ENCODE measurements at regions not wholly inside any gene's neighbourhood (a gene's known extent, or its start where the extent isn't known, plus 50 kb on each side); places are given as distances from the start of the nearest gene placed in this dataset.

- Histone ChIP-seq H3K9me3 (ENCODE audit: control insufficient read depth, insufficient read depth, low read depth, low read length) (no peaks in the 10 kb centered on the region), H3K4me1 (ENCODE audit: control insufficient read depth, extremely low read depth, insufficient read depth, low read length) (no peaks in the 10 kb centered on the region), H3K4me2 (ENCODE audit: extremely low read depth, insufficient read depth, low read length) (peak overlapping the region; percentile 49), H3K79me2 (ENCODE audit: control insufficient read depth, insufficient read depth, low read length) (no peaks in the 10 kb centered on the region), H3K9ac (ENCODE audit: insufficient read depth, low read length) (no peak overlapping the region), H2AFZ (ENCODE audit: low read length) (peak overlapping the region; percentile 68), H4K20me1 (ENCODE audit: control insufficient read depth, extremely low read depth, insufficient read depth, low read length) (no peaks in the 10 kb centered on the region), H3K27me3 (ENCODE audit: control insufficient read depth, insufficient read depth, low read length) (no peaks in the 10 kb centered on the region), H3K36me3 (ENCODE audit: control insufficient read depth, insufficient read depth, low read length) (no peaks in the 10 kb centered on the region), H3K27ac (ENCODE audit: insufficient read depth, low read length) (no peak overlapping the region), H3K4me3 (replicated peaks in 1 of 4; ENCODE audit: control extremely low read depth in 1 of 4, insufficient read depth in 1 of 4, low read depth in 3 of 4, low read length in 4 of 4) (no peak overlapping the region)
- no peak for TF ChIP-seq EZH2 (IDR thresholded peaks at IDR 0.05; ENCODE audit: low read length, missing control alignments)
- TF ChIP-seq, protein P1, sequence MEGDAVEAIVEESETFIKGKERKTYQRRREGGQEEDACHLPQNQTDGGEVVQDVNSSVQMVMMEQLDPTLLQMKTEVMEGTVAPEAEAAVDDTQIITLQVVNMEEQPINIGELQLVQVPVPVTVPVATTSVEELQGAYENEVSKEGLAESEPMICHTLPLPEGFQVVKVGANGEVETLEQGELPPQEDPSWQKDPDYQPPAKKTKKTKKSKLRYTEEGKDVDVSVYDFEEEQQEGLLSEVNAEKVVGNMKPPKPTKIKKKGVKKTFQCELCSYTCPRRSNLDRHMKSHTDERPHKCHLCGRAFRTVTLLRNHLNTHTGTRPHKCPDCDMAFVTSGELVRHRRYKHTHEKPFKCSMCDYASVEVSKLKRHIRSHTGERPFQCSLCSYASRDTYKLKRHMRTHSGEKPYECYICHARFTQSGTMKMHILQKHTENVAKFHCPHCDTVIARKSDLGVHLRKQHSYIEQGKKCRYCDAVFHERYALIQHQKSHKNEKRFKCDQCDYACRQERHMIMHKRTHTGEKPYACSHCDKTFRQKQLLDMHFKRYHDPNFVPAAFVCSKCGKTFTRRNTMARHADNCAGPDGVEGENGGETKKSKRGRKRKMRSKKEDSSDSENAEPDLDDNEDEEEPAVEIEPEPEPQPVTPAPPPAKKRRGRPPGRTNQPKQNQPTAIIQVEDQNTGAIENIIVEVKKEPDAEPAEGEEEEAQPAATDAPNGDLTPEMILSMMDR (conservative IDR thresholded peaks at IDR 0.05 in 1 of 2, IDR thresholded peaks at IDR 0.05 in 1 of 2; ENCODE audit: low read depth in 1 of 2, low read length in 2 of 2), result no peak
- peak; percentile 45 to 71 for DNase-seq (ENCODE audit: low read depth in 2 of 2)
Measured at GRCh38 chr2:196263181-196263747, 91.9 kb upstream of the STK17B start.

DNA sequence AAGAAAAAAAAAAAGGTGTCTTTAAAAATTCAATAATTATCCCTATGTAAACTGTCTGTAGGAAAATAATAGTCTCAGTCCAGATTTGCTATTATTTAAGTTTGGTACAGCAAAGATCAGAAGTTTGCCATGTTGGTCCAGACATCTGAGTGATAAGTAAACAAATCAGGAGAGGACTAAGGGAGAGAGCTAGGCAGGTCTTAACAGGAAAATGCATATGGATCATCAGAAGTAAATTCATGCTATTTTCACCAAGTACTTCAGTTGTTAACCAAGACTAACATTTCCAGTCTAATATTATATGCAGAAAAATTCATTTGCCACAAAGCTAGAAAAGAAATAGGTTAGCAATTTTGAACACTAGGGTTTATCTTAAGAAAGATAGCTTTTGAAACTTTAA, 95.0 kb upstream of the STK17B start:
- TF ChIP-seq, protein P1 (conservative IDR thresholded peaks at IDR 0.05 in 1 of 2, IDR thresholded peaks at IDR 0.05 in 1 of 2; ENCODE audit: low read depth in 1 of 2, low read length in 2 of 2), result no peak
- no peak for TF ChIP-seq EZH2 (IDR thresholded peaks at IDR 0.05; ENCODE audit: low read length, missing control alignments)
- Histone ChIP-seq H3K79me2 (ENCODE audit: control insufficient read depth, insufficient read depth, low read length) (no peaks in the 10 kb centered on the region), H3K9me3 (ENCODE audit: control insufficient read depth, insufficient read depth, low read depth, low read length) (no peaks in the 10 kb centered on the region), H3K4me2 (ENCODE audit: extremely low read depth, insufficient read depth, low read length) (no peak overlapping the region), H2AFZ (ENCODE audit: low read length) (no peak overlapping the region), H3K36me3 (ENCODE audit: control insufficient read depth, insufficient read depth, low read length) (no peaks in the 10 kb centered on the region), H4K20me1 (ENCODE audit: control insufficient read depth, extremely low read depth, insufficient read depth, low read length) (no peaks in the 10 kb centered on the region), H3K27ac (ENCODE audit: insufficient read depth, low read length) (no peak overlapping the region), H3K4me3 (replicated peaks in 1 of 4; ENCODE audit: control extremely low read depth in 1 of 4, insufficient read depth in 1 of 4, low read depth in 3 of 4, low read length in 4 of 4) (no peak overlapping the region), H3K9ac (ENCODE audit: insufficient read depth, low read length) (no peak overlapping the region), H3K27me3 (ENCODE audit: control insufficient read depth, insufficient read depth, low read length) (no peaks in the 10 kb centered on the region), H3K4me1 (ENCODE audit: control insufficient read depth, extremely low read depth, insufficient read depth, low read length) (peaks cover 3% of the 10 kb centered on the region)
- DNase-seq (ENCODE audit: low read depth in 2 of 2), result no peak

DNA sequence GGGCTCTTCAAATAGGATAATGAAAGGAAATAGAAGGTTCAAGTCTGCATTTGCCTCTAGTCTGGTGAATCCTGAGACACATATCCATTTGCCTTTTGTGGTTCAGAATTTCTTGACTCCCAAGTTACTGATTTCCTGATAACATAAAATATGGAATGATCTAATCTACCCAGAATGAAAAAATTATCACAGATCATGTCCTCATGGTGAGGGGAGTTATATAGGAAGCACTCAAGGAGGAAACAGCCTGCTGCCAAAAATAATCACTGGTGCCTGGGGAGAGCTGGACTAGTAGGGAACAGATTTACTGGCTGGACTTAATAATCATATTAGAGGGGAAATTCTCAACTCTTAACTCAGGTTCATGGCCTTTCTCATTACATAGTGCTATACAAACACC, 95.5 kb upstream of the STK17B start:
- no peak overlapping the region for H3K9ac ChIP-seq (ENCODE audit: insufficient read depth, low read length)
- peaks cover 3% of the 10 kb centered on the region for H3K4me1 ChIP-seq (ENCODE audit: control insufficient read depth, extremely low read depth, insufficient read depth, low read length)
- no peak overlapping the region for H3K27ac ChIP-seq (ENCODE audit: insufficient read depth, low read length)

More for the DNA sequence above, 95.5 kb upstream of the STK17B start:
- no peaks in the 10 kb centered on the region for H3K9me3 ChIP-seq (ENCODE audit: control insufficient read depth, insufficient read depth, low read depth, low read length)
- TF ChIP-seq, protein P1 (conservative IDR thresholded peaks at IDR 0.05 in 1 of 2, IDR thresholded peaks at IDR 0.05 in 1 of 2; ENCODE audit: low read depth in 1 of 2, low read length in 2 of 2), result no peak
- TF ChIP-seq EZH2 (IDR thresholded peaks at IDR 0.05; ENCODE audit: low read length, missing control alignments), result no peak
- no peak overlapping the region for H2AFZ ChIP-seq (ENCODE audit: low read length)
- no peaks in the 10 kb centered on the region for H3K36me3 ChIP-seq (ENCODE audit: control insufficient read depth, insufficient read depth, low read length)
- H3K79me2 ChIP-seq (ENCODE audit: control insufficient read depth, insufficient read depth, low read length), result no peaks in the 10 kb centered on the region
- no peaks in the 10 kb centered on the region for H3K27me3 ChIP-seq (ENCODE audit: control insufficient read depth, insufficient read depth, low read length)
- peak in 1 of 2 donors; percentile 54 for DNase-seq (ENCODE audit: low read depth in 2 of 2)
- no peak overlapping the region for H3K4me3 ChIP-seq (replicated peaks in 1 of 4; ENCODE audit: control extremely low read depth in 1 of 4, insufficient read depth in 1 of 4, low read depth in 3 of 4, low read length in 4 of 4)
- H4K20me1 ChIP-seq (ENCODE audit: control insufficient read depth, extremely low read depth, insufficient read depth, low read length), result no peaks in the 10 kb centered on the region
- H3K4me2 ChIP-seq (ENCODE audit: extremely low read depth, insufficient read depth, low read length), result no peak overlapping the region
